Mesothelial cell of epicardium (in vitro differentiated cells): ENCODE measurements at regions not wholly inside any gene's neighbourhood (a gene's known extent, or its start where the extent isn't known, plus 50 kb on each side); places are given as distances from the start of the nearest gene placed in this dataset.

Experiments used
- DNase-seq, 2 experiments: peaks; one replicate each; pipeline ENCODE4 v3.0.0; 2021; ENCODE audit warnings: low spot score in 2 of 2; ENCODE audit not compliant: unreplicated experiment in 2 of 2
- H3K27ac Mint-ChIP-seq: 2 replicates; pipeline ENCODE4 v1.8.0; 2021; ENCODE audit warnings: mixed read lengths
- H3K27me3 Mint-ChIP-seq: 2 replicates; pipeline ENCODE4 v1.8.0; 2021; ENCODE audit warnings: low read depth, mixed read lengths
- H3K36me3 Mint-ChIP-seq: 2 replicates; pipeline ENCODE4 v1.8.0; 2021; ENCODE audit warnings: mixed read lengths
- H3K4me1 Mint-ChIP-seq: 2 replicates; pipeline ENCODE4 v1.8.0; 2021; ENCODE audit warnings: mixed read lengths
- H3K4me3 Mint-ChIP-seq: 2 replicates; pipeline ENCODE4 v1.8.0; 2021; ENCODE audit warnings: mild to moderate bottlenecking, moderate library complexity, mixed read lengths
- H3K9me3 Mint-ChIP-seq: 2 replicates; pipeline ENCODE4 v1.8.0; 2021; ENCODE audit warnings: mixed read lengths
- CTCF ChIP-seq: fragments of 200-600 bp; sonication (generic); IDR thresholded peaks from one replicate; pipeline ENCODE4 v1.5.0; 2021; ENCODE audit warnings: antibody characterized with exemption; ENCODE audit not compliant: unreplicated experiment

DNA sequence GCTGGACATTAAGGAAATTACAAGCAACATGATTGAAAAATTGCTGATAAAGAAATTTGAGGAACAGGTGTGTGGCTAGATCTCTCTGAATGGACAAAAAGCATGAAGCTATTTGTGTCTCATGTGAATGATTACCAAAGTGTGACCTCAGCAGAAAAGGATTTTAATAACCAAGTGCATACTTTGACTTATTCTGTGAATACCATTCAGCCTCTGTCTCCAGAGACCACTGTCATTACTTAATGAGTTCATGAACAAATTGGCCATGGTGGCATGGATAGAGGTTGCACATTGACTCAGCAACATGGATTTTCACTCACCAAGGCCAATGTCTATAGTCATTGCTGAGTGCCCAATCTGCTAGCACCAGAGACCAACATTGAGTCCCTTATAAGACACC, 874.6 kb upstream of the POT1 start:
- Mint-ChIP-seq H3K9me3 (no peaks in the 10 kb centered on the region), H3K27me3 (no peaks in the 10 kb centered on the region), H3K36me3 (no peaks in the 10 kb centered on the region), H3K4me1 (no peaks in the 10 kb centered on the region), H3K27ac (no peak overlapping the region), H3K4me3 (no peak overlapping the region)
- no peak for DNase-seq
- no peak for TF ChIP-seq CTCF

DNA sequence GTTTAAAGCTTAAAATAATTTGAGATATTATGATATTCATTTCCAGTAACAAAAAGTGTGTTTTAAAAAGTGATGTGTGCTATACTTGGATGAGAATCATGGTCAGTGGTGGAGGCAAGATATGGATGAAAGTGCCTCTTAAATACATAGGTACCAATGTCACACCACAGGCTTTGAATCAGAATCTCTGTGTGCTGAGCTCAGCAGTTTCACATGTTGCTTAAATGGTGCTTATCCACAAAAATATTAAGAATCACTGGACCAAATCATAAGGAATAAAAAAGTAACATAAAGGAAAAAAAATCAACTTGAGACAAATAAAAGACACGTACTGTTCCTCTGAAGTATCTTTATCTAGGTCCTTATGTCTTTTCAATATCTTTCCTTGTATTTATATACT, 850.5 kb upstream of the POT1 start:
- H3K4me3 Mint-ChIP-seq: no peak overlapping the region
- H3K9me3 Mint-ChIP-seq: no peaks in the 10 kb centered on the region
- no peak overlapping the region for H3K27ac Mint-ChIP-seq
- TF ChIP-seq CTCF: no peak
- peaks cover 1% of the 10 kb centered on the region for H3K27me3 Mint-ChIP-seq
- DNase-seq: no peak
- H3K36me3 Mint-ChIP-seq: no peaks in the 10 kb centered on the region
- no peaks in the 10 kb centered on the region for H3K4me1 Mint-ChIP-seq

DNA sequence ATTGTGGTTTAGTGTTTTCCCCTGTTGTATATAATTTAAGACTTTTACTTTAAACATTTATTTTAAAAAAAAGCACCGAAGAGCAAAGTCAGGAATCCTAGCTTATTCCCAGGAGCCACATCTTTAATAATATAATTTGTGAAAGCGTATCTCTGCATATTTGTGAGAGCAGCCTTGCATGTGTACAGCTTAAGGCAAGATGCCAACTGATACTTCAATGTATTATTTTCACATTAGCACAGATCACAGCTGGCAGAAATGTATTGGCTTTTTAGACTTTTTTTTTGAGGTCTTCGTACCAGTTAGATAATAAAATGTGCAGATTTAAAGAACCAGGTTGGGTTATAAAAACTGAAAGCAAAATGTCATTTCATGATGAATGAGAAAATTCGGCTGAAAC, 845.7 kb upstream of the POT1 start:
- no peaks in the 10 kb centered on the region for H3K36me3 Mint-ChIP-seq
- no peaks in the 10 kb centered on the region for H3K9me3 Mint-ChIP-seq
- no peak overlapping the region for H3K27ac Mint-ChIP-seq
- H3K4me1 Mint-ChIP-seq: no peaks in the 10 kb centered on the region
- no peak for TF ChIP-seq CTCF
- H3K27me3 Mint-ChIP-seq: peaks cover 5% of the 10 kb centered on the region
- no peak for DNase-seq
- H3K4me3 Mint-ChIP-seq: no peak overlapping the region

DNA sequence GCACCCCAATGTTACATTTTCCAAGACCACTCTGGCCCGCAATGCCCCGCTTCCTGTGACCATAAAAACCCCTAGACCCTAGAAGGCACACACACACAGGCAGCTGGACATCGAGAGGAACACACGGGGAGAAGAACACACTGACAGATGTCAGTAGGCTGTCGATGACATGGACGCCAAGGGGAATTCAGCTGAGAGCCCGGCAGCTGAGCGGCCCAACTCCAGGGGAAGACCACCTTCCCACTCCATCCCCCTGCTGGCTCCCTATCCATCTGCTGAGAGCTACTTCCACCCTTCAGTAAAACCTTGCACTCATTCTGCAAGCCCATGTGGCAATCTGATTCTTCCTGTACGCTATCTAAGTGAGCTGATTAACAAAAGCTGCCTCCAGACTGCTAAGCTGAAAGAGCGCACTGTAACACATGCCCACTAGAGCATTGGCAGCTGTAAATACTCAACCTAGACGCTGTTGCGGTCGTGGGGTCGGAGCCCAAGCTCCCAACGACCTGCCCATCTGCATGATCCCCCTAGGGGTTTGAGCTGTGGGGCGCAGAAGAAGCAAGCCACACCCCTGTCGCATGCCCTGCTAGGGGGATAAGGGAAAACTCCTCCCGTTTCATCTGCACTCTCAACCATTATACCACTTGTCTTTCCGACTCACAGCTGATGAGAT, 843.6 kb upstream of the POT1 start:
- DNase-seq: no peak
- H3K36me3 Mint-ChIP-seq: no peaks in the 10 kb centered on the region

DNA sequence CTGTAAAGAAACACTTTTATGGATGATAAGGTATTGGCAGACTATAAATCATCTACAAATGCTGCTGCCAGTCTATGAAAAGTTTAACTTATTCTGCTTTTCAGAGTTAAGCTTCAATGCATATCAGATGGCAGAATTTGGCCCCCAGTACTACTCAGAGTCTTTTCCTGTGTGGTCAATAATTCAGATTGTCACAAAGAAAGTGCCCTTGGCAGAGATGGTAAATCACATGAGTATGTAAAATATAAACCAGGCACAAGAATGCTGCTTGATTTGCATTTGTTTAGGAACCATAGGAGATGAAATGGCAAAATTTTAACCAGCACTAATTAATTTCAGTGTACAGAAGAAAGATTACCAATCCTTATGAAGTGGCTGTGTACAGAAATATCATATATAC, 818.3 kb upstream of the POT1 start:
- Mint-ChIP-seq H3K27me3 (no peaks in the 10 kb centered on the region), H3K27ac (no peak overlapping the region), H3K9me3 (peaks cover 15% of the 10 kb centered on the region), H3K36me3 (no peaks in the 10 kb centered on the region), H3K4me3 (no peak overlapping the region), H3K4me1 (no peaks in the 10 kb centered on the region)
- TF ChIP-seq CTCF: no peak
- no peak for DNase-seq

More for the DNA sequence above, 843.6 kb upstream of the POT1 start:
- H3K27ac Mint-ChIP-seq: no peak overlapping the region
- no peaks in the 10 kb centered on the region for H3K4me1 Mint-ChIP-seq
- H3K27me3 Mint-ChIP-seq: peaks cover 6% of the 10 kb centered on the region
- no peaks in the 10 kb centered on the region for H3K9me3 Mint-ChIP-seq
- H3K4me3 Mint-ChIP-seq: no peak overlapping the region
- no peak for TF ChIP-seq CTCF

DNA sequence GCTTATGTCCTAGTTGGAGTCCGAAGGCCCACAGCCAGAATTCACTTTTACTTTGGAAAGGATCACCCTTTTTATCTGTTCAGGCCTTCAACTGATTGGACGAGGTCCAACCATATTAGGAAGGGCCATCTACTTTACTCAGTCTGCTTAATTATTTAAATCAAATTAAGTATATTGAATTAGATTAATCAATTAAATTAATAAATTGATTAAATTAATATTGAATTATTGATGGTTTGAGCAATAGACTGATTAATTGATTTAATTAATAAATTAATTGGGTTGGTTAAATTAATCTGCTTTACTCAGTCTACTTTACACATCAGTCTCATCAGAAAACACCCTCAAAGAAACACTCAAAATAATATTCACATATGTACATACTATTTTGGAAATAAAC, 816.9 kb upstream of the POT1 start:
- Mint-ChIP-seq H3K4me3 (no peak overlapping the region), H3K36me3 (no peaks in the 10 kb centered on the region), H3K27me3 (no peaks in the 10 kb centered on the region), H3K27ac (no peak overlapping the region), H3K4me1 (no peaks in the 10 kb centered on the region), H3K9me3 (peaks cover 15% of the 10 kb centered on the region)
- TF ChIP-seq CTCF: no peak
- no peak for DNase-seq
